ENCODE measurements at regions not wholly inside any gene's neighbourhood (a gene's known extent, or its start where the extent isn't known, plus 50 kb on each side); places are given as distances from the start of the nearest gene placed in this dataset.

- DNase-seq (ENCODE audit: low spot score), result no peak
- H3K27me3 ChIP-seq (replicated peaks; ENCODE audit: insufficient read depth), result no peaks in the 10 kb centered on the region
- WGBS, result 79% methylated on average over 5 of the region's 5 CpGs
- no peaks in the 10 kb centered on the region for H3K4me1 ChIP-seq (replicated peaks)
- H3K4me3 ChIP-seq, result no peak overlapping the region
- TF ChIP-seq CTCF (IDR thresholded peaks at IDR 0.05) (no peak), POLR2AphosphoS5 (IDR thresholded peaks at IDR 0.05) (no peak), POLR2A (IDR thresholded peaks at IDR 0.05) (no peak)
- no peak overlapping the region for H3K27ac ChIP-seq
- intact Hi-C loops (cut with DNase I), result no loop called here
- H3K36me3 ChIP-seq, result no peaks in the 10 kb centered on the region
- no peaks in the 10 kb centered on the region for H3K9me3 ChIP-seq
These were observed 275.8 kb upstream of the ADRA1B start for GRCh38 chr5:159640446-159640845.

- Histone ChIP-seq H3K9me3 (no peaks in the 10 kb centered on the region), H3K4me1 (replicated peaks) (no peaks in the 10 kb centered on the region), H3K27ac (no peak overlapping the region), H3K4me3 (no peak overlapping the region), H3K27me3 (replicated peaks; ENCODE audit: insufficient read depth) (no peaks in the 10 kb centered on the region), H3K36me3 (no peaks in the 10 kb centered on the region)
- no peak for TF ChIP-seq CTCF (IDR thresholded peaks at IDR 0.05)
- TF ChIP-seq POLR2AphosphoS5 (IDR thresholded peaks at IDR 0.05), result no peak
- TF ChIP-seq POLR2A (IDR thresholded peaks at IDR 0.05), result no peak
- DNase-seq (ENCODE audit: low spot score), result no peak
- intact Hi-C loops (cut with DNase I), result no loop called here
- WGBS, result 78% methylated on average over 5 of the region's 5 CpGs
These were observed 275.4 kb upstream of the ADRA1B start for GRCh38 chr5:159640921-159641320.

DNA sequence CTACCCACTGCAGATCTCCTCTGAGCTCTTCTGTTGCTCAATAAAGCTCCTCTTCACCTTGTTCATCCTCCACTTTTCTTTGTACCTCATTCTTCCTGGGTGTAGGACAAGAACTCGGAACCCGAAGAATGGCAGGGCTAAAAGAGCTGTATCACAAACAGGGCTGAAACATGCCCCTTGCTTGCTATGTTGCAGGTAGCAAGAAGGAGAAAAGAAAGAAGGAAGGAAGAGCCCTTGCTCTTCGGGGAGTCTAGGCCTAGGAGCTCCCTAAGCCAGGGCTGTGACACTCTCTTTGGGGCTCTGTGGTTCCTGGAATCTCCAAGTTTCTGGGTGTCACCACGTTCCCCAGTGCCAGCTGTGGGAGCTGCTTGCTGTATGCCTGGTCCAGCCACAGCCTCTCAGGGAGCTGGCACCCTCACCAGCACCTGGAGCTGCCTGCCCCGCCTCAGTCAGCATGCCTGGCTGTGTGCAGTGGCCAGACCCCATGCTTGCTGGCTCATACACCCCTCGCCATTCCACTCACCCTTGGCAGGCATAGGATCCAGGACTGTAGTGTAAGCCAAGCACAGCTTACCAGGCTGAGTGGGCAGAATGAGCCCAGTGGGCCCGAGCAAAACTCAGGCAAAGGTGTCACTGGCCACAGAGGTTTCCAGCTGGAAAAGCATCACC lies 274.8 kb upstream of the ADRA1B start:
- 89% methylated on average over 7 of the region's 7 CpGs for WGBS
- Histone ChIP-seq H3K27ac (no peak overlapping the region), H3K27me3 (replicated peaks; ENCODE audit: insufficient read depth) (no peaks in the 10 kb centered on the region), H3K4me1 (replicated peaks) (no peaks in the 10 kb centered on the region), H3K4me3 (no peak overlapping the region), H3K36me3 (no peaks in the 10 kb centered on the region), H3K9me3 (no peaks in the 10 kb centered on the region)
- DNase-seq (ENCODE audit: low spot score), result no peak
- TF ChIP-seq CTCF (IDR thresholded peaks at IDR 0.05) (no peak), POLR2A (IDR thresholded peaks at IDR 0.05) (no peak), POLR2AphosphoS5 (IDR thresholded peaks at IDR 0.05) (no peak)
- intact Hi-C loops (cut with DNase I), result no loop called here

DNA sequence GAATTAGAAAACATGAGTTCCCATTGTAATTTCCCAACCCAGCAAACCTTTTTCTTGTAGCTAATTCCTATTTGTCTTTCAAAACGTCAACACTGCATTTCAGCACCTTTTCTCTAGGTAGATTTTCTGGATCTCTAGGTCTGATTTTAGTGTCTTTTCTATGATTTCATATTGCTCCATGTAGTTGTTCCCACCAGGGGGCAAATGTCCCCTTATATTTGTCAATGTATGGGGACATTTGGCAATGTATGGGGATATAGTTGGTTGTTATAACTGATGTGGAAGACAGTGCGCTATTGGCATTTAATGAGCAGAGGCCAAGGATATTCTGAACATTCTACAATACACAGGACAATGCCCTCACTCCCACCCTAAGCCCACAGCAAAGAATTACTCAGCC lies 273.9 kb upstream of the ADRA1B start:
- H3K4me3 ChIP-seq, result no peak overlapping the region
- no peaks in the 10 kb centered on the region for H3K9me3 ChIP-seq
- no peaks in the 10 kb centered on the region for H3K4me1 ChIP-seq (replicated peaks)
- TF ChIP-seq POLR2A (IDR thresholded peaks at IDR 0.05), result no peak
- no peak for TF ChIP-seq POLR2AphosphoS5 (IDR thresholded peaks at IDR 0.05)
- TF ChIP-seq CTCF (IDR thresholded peaks at IDR 0.05), result no peak
- no peak overlapping the region for H3K27ac ChIP-seq
- no peak for DNase-seq (ENCODE audit: low spot score)
- intact Hi-C loops (cut with DNase I), result no loop called here
- no peaks in the 10 kb centered on the region for H3K27me3 ChIP-seq (replicated peaks; ENCODE audit: insufficient read depth)
- no peaks in the 10 kb centered on the region for H3K36me3 ChIP-seq
- 91% methylated on average over 2 of the region's 2 CpGs for WGBS

DNA sequence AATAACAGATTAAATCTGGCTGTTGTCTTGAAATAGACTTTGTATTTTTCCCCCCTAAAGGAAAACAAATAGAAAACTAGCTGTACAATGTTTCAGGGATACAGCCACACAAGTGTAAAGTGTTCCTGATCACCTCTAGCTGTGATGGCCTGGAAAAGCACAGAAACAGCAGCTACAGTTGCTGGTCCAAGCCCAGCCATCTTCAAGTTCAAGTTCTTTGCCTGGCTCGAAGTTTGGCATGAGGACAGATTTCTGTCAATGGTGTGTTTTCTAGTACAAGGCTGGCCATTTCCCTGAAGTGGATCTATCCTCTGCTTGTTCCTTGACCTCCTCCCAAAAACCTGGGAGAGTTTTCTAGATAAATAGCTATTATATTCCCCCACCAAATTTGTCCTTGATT lies 272.2 kb upstream of the ADRA1B start:
- H3K27ac ChIP-seq, result no peak overlapping the region
- DNase-seq (ENCODE audit: low spot score), result no peak
- WGBS, result 57% methylated on average over 1 of the region's 1 CpG
- H3K4me3 ChIP-seq, result no peak overlapping the region
- H3K9me3 ChIP-seq, result no peaks in the 10 kb centered on the region
- intact Hi-C loops (cut with DNase I), result no loop called here
- no peaks in the 10 kb centered on the region for H3K4me1 ChIP-seq (replicated peaks)
- TF ChIP-seq POLR2A (IDR thresholded peaks at IDR 0.05) (no peak), CTCF (IDR thresholded peaks at IDR 0.05) (no peak), POLR2AphosphoS5 (IDR thresholded peaks at IDR 0.05) (no peak)
- no peaks in the 10 kb centered on the region for H3K27me3 ChIP-seq (replicated peaks; ENCODE audit: insufficient read depth)
- H3K36me3 ChIP-seq, result no peaks in the 10 kb centered on the region
